ENCODE measurements at regions not wholly inside any gene's neighbourhood (a gene's known extent, or its start where the extent isn't known, plus 50 kb on each side); places are given as distances from the start of the nearest gene placed in this dataset.

DNA sequence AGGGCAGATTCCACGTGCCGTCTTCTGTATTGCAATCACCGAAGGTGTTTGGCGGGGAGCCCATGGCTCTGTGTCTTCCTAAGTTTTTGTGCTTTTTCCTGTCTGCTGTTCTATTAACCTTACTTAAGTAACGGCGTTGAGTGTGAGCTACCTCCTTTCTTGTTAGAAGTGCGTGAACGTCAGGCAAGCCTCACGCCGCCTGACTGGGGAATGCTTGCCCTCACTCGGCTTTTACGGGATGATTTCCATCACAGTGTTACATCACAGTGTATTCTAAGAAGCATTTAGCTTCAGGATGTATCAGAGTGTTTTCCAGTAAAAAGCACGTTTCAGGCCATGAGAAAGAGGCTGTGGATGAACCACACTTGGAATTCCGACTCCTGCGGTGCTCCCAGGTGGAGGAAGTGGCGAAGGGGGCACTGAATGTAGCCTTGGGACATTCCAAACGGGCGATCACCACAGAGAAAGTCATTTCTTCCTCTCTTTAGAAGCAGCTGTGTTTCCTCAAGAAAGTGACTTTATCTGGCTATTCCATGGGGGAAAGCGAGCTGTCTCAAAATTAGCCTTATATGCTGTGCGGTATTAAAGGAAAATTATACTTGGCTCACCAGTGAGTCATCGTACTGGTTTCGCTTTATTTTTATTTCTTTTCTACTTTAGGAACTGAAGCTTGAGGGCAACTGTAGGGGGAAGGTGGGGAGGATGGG, 290.7 kb downstream of the KLF6 start:
- TF ChIP-seq, protein P1, sequence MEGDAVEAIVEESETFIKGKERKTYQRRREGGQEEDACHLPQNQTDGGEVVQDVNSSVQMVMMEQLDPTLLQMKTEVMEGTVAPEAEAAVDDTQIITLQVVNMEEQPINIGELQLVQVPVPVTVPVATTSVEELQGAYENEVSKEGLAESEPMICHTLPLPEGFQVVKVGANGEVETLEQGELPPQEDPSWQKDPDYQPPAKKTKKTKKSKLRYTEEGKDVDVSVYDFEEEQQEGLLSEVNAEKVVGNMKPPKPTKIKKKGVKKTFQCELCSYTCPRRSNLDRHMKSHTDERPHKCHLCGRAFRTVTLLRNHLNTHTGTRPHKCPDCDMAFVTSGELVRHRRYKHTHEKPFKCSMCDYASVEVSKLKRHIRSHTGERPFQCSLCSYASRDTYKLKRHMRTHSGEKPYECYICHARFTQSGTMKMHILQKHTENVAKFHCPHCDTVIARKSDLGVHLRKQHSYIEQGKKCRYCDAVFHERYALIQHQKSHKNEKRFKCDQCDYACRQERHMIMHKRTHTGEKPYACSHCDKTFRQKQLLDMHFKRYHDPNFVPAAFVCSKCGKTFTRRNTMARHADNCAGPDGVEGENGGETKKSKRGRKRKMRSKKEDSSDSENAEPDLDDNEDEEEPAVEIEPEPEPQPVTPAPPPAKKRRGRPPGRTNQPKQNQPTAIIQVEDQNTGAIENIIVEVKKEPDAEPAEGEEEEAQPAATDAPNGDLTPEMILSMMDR (IDR thresholded peaks at IDR 0.05; ENCODE audit: low read length), result no peak
- TF ChIP-seq EZH2 (IDR thresholded peaks at IDR 0.05; ENCODE audit: borderline replicate concordance, low read length), result no peak
